ENCODE measurements at regions not wholly inside any gene's neighbourhood (a gene's known extent, or its start where the extent isn't known, plus 50 kb on each side); places are given as distances from the start of the nearest gene placed in this dataset.

GRCh38 chr14:101497684-101498525 is 63.4 kb upstream of the DIO3 start:
- peak in 1 of 2 donors; percentile 52 for DNase-seq (ENCODE audit: low spot score in 2 of 2)
- no peak for TF ChIP-seq POLR2A (IDR thresholded peaks at IDR 0.05)
- no peak for TF ChIP-seq CTCF (IDR thresholded peaks at IDR 0.05)
- intact Hi-C loops (cut with DNase I; ENCODE audit: low total_unique reads), result no loop called here
- 80 to 84% methylated on average over 23 of the region's 23 CpGs for WGBS, 2 donors
- H3K4me3 ChIP-seq (ENCODE audit: low read depth, poor library complexity, severe bottlenecking), result no peak overlapping the region

- intact Hi-C loops (cut with DNase I; ENCODE audit: low total_unique reads), result no loop called here
- no peak overlapping the region for H3K4me3 ChIP-seq (ENCODE audit: low read depth, poor library complexity, severe bottlenecking)
- TF ChIP-seq POLR2A (IDR thresholded peaks at IDR 0.05) (no peak), CTCF (IDR thresholded peaks at IDR 0.05) (no peak)
- 93% methylated on average over 6 of the region's 6 CpGs for WGBS, 2 donors
- DNase-seq (ENCODE audit: low spot score in 2 of 2), result peak in 1 of 2 donors; percentile 68
These were observed 62.8 kb upstream of the DIO3 start for GRCh38 chr14:101498526-101498860.

GRCh38 chr14:101499080-101499479 is 62.2 kb upstream of the DIO3 start:
- H3K4me3 ChIP-seq (ENCODE audit: low read depth, poor library complexity, severe bottlenecking), result no peak overlapping the region
- DNase-seq (ENCODE audit: low spot score in 2 of 2), result peak in 1 of 2 donors; percentile 68
- no peak for TF ChIP-seq CTCF (IDR thresholded peaks at IDR 0.05)
- TF ChIP-seq POLR2A (IDR thresholded peaks at IDR 0.05), result no peak
- WGBS, 2 donors, result 78 to 88% methylated on average over 11 of the region's 11 CpGs
- intact Hi-C loops (cut with DNase I; ENCODE audit: low total_unique reads), result no loop called here

- H3K4me3 ChIP-seq (ENCODE audit: low read depth, poor library complexity, severe bottlenecking), result no peak overlapping the region
- intact Hi-C loops (cut with DNase I; ENCODE audit: low total_unique reads), result no loop called here
- TF ChIP-seq CTCF (IDR thresholded peaks at IDR 0.05), result no peak
- TF ChIP-seq POLR2A (IDR thresholded peaks at IDR 0.05), result no peak
- peak in 1 of 2 donors; percentile 61 for DNase-seq (ENCODE audit: low spot score in 2 of 2)
- 92 to 95% methylated on average over 10 of the region's 10 CpGs for WGBS, 2 donors
These were observed 61.8 kb upstream of the DIO3 start for GRCh38 chr14:101499513-101499912.

GRCh38 chr14:101500061-101500460 is 61.2 kb upstream of the DIO3 start:
- WGBS, 2 donors, result 77 to 79% methylated on average over 7 of the region's 7 CpGs
- no peak overlapping the region for H3K4me3 ChIP-seq (ENCODE audit: low read depth, poor library complexity, severe bottlenecking)
- TF ChIP-seq CTCF (IDR thresholded peaks at IDR 0.05), result no peak
- TF ChIP-seq POLR2A (IDR thresholded peaks at IDR 0.05), result no peak
- peak in 1 of 2 donors; percentile 52 for DNase-seq (ENCODE audit: low spot score in 2 of 2)
- intact Hi-C loops (cut with DNase I; ENCODE audit: low total_unique reads), result no loop called here

GRCh38 chr14:101500681-101501080 is 60.6 kb upstream of the DIO3 start:
- 74 to 92% methylated on average over 4 of the region's 4 CpGs for WGBS, 2 donors
- intact Hi-C loops (cut with DNase I; ENCODE audit: low total_unique reads), result no loop called here
- no peak overlapping the region for H3K4me3 ChIP-seq (ENCODE audit: low read depth, poor library complexity, severe bottlenecking)
- DNase-seq (ENCODE audit: low spot score in 2 of 2), result peak in 1 of 2 donors; percentile 59
- TF ChIP-seq CTCF (IDR thresholded peaks at IDR 0.05) (no peak), POLR2A (IDR thresholded peaks at IDR 0.05) (no peak)
